ENCODE measurements at regions not wholly inside any gene's neighbourhood (a gene's known extent, or its start where the extent isn't known, plus 50 kb on each side); places are given as distances from the start of the nearest gene placed in this dataset.

- TF ChIP-seq REST (IDR thresholded peaks at IDR 0.05; ENCODE audit: unreplicated experiment) (no peak), EZH2 (IDR thresholded peaks at IDR 0.05; ENCODE audit: low read depth, unreplicated experiment) (no peak), ETS1 (IDR thresholded peaks at IDR 0.05) (no peak), STAT1 (IDR thresholded peaks at IDR 0.05; ENCODE audit: unreplicated experiment) (no peak), NANOG (IDR thresholded peaks at IDR 0.05; ENCODE audit: borderline replicate concordance) (no peak), CTCF (conservative IDR thresholded peaks at IDR 0.05; ENCODE audit: low read depth in 2 of 2) (no peak), JUNB (IDR thresholded peaks at IDR 0.05; ENCODE audit: unreplicated experiment) (no peak)
Observed at GRCh38 chr16:48101069-48101674, 54.6 kb downstream of the ABCC12 start (continued).

- Mint-ChIP-seq H3K9me3 (no peaks in the 10 kb centered on the region; the same call in 2 of the 3 replicates), H3K4me3 (no peak overlapping the region), H3K27ac (no peak overlapping the region), H3K27me3 (ENCODE audit: insufficient read depth, low read depth, poor library complexity) (peaks cover 3% of the 10 kb centered on the region), H3K36me3 (ENCODE audit: low read depth) (no peaks in the 10 kb centered on the region), H3K4me1 (peaks cover 17% of the 10 kb centered on the region)
- peak overlapping the region; percentile 61; the same call in 1 of the 2 replicates for H2AFZ ChIP-seq
- H3K27ac ChIP-seq (ENCODE audit: low read depth), result no peak overlapping the region
- H3K4me2 ChIP-seq, result no peak overlapping the region
- no peak overlapping the region for H3K4me3 ChIP-seq
- peaks cover 5% of the 10 kb centered on the region; the same call in 1 of the 2 replicates for H3K4me1 ChIP-seq (ENCODE audit: insufficient read depth)
- TF ChIP-seq EZH2 (IDR thresholded peaks at IDR 0.05; ENCODE audit: low read depth, unreplicated experiment) (no peak), ZNF114 (CRISPR knock-in tag; IDR thresholded peaks at IDR 0.05) (no peak)
- no peaks in the 10 kb centered on the region for H3K79me2 ChIP-seq (replicated peaks; ENCODE audit: insufficient read depth)
- H3K9me2 ChIP-seq (ENCODE audit: insufficient read depth), result peaks cover 6% of the 10 kb centered on the region; the same call in 1 of the 2 replicates
- no peaks in the 10 kb centered on the region for H3F3A ChIP-seq (replicated peaks; ENCODE audit: low read depth)
- H3K36me3 ChIP-seq (ENCODE audit: insufficient read depth), result no peaks in the 10 kb centered on the region
- no peaks in the 10 kb centered on the region for H4K20me1 ChIP-seq (replicated peaks; ENCODE audit: insufficient read depth)
- ATAC-seq (peak; percentile 44; the same call in 2 of the 3 replicates), DNase-seq (ENCODE audit: low spot score) (peak; percentile 61)
- H3K27me3 ChIP-seq (ENCODE audit: insufficient read depth), result no peaks in the 10 kb centered on the region
Observed at GRCh38 chr16:48099455-48099854, 56.3 kb downstream of the ABCC12 start.
